AG10803 (cell line): ENCODE measurements at regions not wholly inside any gene's neighbourhood (a gene's known extent, or its start where the extent isn't known, plus 50 kb on each side); places are given as distances from the start of the nearest gene placed in this dataset.

Experiments
- DNase-seq: peaks from one replicate; pipeline ENCODE4 v3.0.0; 2010; ENCODE audit warnings: low read depth
- H3K4me3 ChIP-seq: 2 replicates; pipeline ENCODE4 v1.5.1; 2011; ENCODE audit warnings: mild to moderate bottlenecking, low read length, control low read depth
- TF ChIP-seq, protein P1 (sequence below): conservative IDR thresholded peaks from 2 replicates; pipeline ENCODE4 v1.5.1; 2011; ENCODE audit warnings: mild to moderate bottlenecking, low read length, control low read depth, inconsistent platforms

DNA sequence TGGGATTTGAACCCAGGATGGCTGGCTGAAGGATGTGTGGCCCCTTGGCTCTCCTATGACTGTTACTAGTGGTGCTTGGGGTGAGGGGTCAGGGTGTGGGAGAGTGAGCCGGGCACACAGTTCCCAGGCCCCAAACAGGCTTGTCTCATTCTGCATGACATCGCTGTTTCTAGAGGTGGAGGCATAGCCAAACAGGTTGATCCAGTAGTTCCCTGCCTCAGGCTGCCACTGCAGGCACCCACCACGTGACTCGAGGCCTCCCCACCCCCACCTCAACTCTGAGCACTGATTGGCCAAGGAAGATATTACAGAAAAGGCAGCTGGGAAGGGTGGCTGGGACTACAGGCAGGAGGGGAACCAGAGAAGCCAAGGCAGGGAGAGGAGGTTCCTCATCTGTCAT, 102.6 kb downstream of the NCOR2 start:
- TF ChIP-seq, protein P1, sequence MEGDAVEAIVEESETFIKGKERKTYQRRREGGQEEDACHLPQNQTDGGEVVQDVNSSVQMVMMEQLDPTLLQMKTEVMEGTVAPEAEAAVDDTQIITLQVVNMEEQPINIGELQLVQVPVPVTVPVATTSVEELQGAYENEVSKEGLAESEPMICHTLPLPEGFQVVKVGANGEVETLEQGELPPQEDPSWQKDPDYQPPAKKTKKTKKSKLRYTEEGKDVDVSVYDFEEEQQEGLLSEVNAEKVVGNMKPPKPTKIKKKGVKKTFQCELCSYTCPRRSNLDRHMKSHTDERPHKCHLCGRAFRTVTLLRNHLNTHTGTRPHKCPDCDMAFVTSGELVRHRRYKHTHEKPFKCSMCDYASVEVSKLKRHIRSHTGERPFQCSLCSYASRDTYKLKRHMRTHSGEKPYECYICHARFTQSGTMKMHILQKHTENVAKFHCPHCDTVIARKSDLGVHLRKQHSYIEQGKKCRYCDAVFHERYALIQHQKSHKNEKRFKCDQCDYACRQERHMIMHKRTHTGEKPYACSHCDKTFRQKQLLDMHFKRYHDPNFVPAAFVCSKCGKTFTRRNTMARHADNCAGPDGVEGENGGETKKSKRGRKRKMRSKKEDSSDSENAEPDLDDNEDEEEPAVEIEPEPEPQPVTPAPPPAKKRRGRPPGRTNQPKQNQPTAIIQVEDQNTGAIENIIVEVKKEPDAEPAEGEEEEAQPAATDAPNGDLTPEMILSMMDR: no peak
- H3K4me3 ChIP-seq: no peak overlapping the region
- no peak for DNase-seq

DNA sequence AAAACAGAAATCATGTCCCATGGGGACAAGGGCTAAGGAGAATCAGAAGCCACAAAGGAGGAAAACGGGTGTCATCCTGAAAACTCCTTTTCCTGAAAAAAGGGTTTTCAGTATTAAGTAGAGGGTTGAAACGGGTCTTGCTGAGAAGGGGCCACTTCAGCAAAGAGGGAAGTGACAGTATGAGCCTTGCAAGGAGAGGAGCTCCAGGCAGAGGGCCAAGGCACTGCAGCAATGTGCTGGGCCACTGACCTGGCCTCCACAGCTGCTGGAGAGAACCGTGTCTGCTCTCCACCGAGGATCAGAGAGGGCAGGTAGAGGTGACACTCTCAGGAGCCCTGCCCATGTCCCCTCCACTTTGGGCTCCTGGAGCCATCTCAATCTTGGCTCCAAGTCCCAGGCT, 103.3 kb downstream of the NCOR2 start:
- no peak for DNase-seq
- TF ChIP-seq, protein P1: no peak
- no peak overlapping the region for H3K4me3 ChIP-seq

DNA sequence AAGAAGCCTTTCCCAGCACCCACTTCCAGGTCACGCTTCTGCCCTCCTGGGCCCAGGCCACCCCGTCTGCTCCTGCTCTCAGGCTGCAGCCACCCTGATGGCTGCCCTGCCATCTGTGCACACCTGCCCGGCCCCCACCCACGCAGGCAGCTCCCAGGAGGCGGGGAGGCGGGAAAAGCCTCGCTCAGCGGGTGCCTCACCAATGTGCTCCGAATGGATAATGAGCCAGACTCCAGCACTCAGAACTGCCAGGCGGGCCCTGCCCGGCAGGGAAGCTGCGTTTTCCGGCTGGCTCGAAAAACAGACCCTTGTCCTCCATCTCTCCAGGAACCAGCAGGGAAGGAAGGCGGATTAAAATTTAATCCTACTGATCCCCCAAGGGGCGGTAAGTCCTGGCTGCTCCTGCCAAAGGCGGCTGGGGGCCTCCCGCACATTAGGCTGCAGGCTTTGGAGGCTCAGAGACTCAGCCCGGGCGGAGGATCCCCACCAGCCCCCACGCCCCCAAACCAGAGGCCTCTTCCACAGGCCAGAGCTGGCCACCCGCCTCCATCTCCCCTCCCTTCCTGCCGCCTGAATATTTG, 104.0 kb downstream of the NCOR2 start:
- TF ChIP-seq, protein P1: no peak
- no peak for DNase-seq
- H3K4me3 ChIP-seq: no peak overlapping the region

DNA sequence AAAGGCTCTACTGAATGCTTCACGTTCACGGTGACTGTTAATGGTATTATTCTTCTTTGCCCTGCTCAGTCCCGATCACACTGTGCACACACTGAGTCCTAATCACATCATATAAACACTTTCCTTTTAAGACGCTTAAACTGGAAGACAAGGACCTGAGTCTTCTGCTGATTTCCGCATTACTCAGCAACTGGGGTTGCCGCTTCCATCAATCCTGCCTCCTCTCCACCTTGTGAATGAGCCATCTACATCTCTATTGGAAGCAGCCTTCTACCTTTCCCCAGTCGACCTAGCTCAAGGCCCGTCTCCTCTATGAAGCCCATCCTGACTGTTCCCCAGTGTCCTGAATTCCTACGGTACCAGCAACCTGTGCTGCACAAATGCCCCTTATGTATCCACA, 104.7 kb downstream of the NCOR2 start:
- no peak for DNase-seq
- H3K4me3 ChIP-seq: no peak overlapping the region
- TF ChIP-seq, protein P1: no peak

DNA sequence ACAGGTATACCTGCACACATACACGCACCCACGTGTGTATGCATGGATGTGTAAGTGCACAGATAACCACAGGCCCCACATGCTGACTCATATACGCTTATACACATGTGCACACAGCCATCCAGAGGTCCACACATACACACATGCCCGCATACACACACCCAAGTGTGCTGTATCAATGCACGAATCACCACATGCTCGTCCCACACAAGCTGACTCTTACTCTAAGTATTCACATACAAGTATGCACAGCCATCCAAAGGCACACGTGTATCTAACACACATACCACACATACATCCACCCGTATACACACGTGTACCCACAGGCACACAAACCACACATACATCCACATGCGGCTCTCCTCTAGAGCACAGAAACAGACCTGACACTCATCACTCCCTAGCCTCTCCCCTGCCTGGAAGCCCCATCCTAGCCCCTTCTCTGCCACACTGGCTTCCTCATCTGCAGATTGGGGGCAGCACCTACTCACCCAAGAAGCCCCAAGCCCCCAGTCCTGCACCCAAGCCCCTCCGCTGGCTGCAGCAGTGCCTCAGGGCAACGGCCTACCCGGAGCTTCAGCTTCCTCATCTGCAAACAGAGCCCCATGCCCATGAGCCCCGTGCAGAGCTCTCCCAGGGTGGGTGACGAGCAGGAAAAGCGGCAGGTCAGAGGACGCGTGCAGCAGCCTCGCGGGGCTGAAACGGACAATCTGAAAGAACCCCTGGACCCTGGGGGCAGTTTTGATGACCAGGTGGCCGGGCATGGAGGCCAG, 105.4 kb downstream of the NCOR2 start:
- DNase-seq: no peak
- TF ChIP-seq, protein P1: no peak
- H3K4me3 ChIP-seq: no peak overlapping the region

DNA sequence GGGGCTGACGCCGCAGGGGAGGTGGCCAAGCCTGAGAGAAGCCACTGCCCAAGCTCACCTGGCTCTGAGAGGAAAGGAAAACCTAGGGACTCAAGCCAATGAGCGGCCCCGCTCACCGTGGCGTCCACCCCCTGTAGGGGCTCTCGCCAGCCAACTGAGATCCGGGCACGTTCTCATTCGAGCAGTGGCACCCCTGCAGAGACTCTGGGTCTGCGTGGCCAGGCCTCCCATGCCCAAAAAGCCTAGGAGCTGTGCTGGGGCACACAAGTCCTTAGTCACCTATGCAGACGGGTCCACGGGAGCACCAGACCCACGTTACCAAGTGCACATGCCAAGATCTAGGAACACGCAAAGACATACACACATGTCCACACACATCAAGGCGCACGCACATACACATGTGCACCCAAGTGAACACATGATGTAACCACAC, 106.2 kb downstream of the NCOR2 start:
- TF ChIP-seq, protein P1: no peak
- H3K4me3 ChIP-seq: no peak overlapping the region
- no peak for DNase-seq

DNA sequence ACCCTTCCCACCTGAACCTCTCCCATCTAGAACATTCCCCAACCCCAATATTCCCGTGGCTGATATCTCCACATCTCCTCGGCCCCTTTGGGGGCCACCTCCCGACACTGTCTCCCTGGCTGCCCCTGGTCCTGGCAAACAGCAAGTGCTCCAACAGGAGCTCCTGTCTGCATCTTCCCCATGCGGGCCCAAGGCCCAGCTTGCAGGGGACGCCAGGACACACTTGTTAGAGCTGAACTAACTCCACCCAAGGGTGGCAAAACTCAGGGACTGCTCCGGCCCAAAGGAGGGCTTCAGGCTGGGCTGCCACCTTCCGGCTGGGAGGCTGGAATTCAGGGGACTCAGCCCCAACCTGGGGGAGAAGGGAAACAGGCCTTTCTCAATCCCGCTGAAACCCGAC, 106.6 kb downstream of the NCOR2 start:
- no peak overlapping the region for H3K4me3 ChIP-seq
- TF ChIP-seq, protein P1: no peak
- no peak for DNase-seq
